ENCODE measurements at regions not wholly inside any gene's neighbourhood (a gene's known extent, or its start where the extent isn't known, plus 50 kb on each side); places are given as distances from the start of the nearest gene placed in this dataset.

DNA sequence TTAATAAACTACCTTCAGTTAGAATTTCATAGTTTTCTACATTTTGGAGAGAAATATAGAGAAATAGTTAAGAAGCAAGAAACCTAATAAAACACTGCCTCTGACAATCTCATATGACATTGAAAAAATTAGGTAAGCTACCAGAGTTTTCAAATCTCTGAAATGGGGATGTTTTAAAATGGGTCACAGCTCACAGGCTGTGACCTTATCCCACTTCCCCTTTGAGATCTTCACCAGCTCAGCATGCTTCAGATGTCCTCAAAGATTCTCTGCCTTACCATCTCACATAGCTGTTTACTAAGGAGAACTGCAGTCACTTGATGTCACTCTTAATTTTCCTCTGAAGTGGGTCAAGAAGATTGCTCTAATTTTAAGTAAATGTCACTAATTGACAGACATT, 717.8 kb downstream of the JRKL start:
- no peak overlapping the region for H3K4me3 ChIP-seq (ENCODE audit: low read depth, low read length)
- intact Hi-C loops (cut with micrococcal nuclease; ENCODE audit: unreplicated experiment), result no loop called here
- CTCF ChIA-PET, result no interaction called here

DNA sequence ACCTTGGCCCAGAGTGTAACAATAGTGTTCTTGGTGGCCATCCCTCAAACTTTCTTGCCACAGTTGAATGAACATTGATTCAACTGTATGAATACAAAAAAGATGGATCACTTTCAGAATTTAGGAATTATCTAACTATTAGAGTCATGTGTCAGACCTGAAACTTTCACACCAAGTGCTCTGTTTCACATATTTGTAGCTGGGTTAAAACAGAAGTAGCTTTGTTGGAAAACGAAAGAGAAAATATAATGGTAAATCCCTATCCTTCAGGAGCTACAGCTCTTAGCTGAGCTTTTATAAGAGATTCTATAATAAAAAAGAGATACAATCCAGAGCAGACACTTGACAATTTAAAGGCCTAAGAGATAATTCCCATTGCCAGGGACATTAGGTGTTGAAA, 719.3 kb downstream of the JRKL start:
- TF ChIP-seq, protein P1, sequence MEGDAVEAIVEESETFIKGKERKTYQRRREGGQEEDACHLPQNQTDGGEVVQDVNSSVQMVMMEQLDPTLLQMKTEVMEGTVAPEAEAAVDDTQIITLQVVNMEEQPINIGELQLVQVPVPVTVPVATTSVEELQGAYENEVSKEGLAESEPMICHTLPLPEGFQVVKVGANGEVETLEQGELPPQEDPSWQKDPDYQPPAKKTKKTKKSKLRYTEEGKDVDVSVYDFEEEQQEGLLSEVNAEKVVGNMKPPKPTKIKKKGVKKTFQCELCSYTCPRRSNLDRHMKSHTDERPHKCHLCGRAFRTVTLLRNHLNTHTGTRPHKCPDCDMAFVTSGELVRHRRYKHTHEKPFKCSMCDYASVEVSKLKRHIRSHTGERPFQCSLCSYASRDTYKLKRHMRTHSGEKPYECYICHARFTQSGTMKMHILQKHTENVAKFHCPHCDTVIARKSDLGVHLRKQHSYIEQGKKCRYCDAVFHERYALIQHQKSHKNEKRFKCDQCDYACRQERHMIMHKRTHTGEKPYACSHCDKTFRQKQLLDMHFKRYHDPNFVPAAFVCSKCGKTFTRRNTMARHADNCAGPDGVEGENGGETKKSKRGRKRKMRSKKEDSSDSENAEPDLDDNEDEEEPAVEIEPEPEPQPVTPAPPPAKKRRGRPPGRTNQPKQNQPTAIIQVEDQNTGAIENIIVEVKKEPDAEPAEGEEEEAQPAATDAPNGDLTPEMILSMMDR (IDR thresholded peaks at IDR 0.05; ENCODE audit: insufficient read depth in 1 of 2, low read depth in 1 of 2, low read length in 1 of 2, severe bottlenecking in 1 of 2, unreplicated experiment in 1 of 2), result no peak
- no peak overlapping the region for H3K4me3 Mint-ChIP-seq (ENCODE audit: unreplicated experiment)
- no peaks in the 10 kb centered on the region for H3K36me3 Mint-ChIP-seq (ENCODE audit: insufficient read depth, unreplicated experiment)
- ChIA-PET POLR2A (no interaction called here), CTCF (no interaction called here)
- H3K9me3 Mint-ChIP-seq (ENCODE audit: unreplicated experiment), result no peaks in the 10 kb centered on the region
- no peaks in the 10 kb centered on the region for H3K4me1 ChIP-seq
- no peaks in the 10 kb centered on the region for H3K4me1 Mint-ChIP-seq (ENCODE audit: low read depth, unreplicated experiment)
- H3K27ac Mint-ChIP-seq (ENCODE audit: unreplicated experiment), result no peak overlapping the region
- no peaks in the 10 kb centered on the region for H3K36me3 ChIP-seq (ENCODE audit: control insufficient read depth, insufficient read depth, low read length)
- BruUV-seq (replicated peaks), result no TSS peak
- intact Hi-C loops (cut with micrococcal nuclease; ENCODE audit: unreplicated experiment), result no loop called here
- H3K27me3 Mint-ChIP-seq (ENCODE audit: insufficient read depth, unreplicated experiment), result peaks cover 5% of the 10 kb centered on the region
- no peaks in the 10 kb centered on the region for H3K9me3 ChIP-seq
- no peak overlapping the region for H3K4me3 ChIP-seq (ENCODE audit: low read depth, low read length)
- H3K27me3 ChIP-seq (replicated peaks; ENCODE audit: control insufficient read depth, insufficient read depth, low read length), result no peaks in the 10 kb centered on the region
- no peak for DNase-seq

More for the DNA sequence above, 717.8 kb downstream of the JRKL start:
- Histone ChIP-seq H3K9me3 (no peaks in the 10 kb centered on the region), H3K36me3 (ENCODE audit: control insufficient read depth, insufficient read depth, low read length) (no peaks in the 10 kb centered on the region), H3K4me1 (no peaks in the 10 kb centered on the region), H3K27me3 (replicated peaks; ENCODE audit: control insufficient read depth, insufficient read depth, low read length) (no peaks in the 10 kb centered on the region)
- Mint-ChIP-seq H3K27me3 (ENCODE audit: insufficient read depth, unreplicated experiment) (peaks cover 4% of the 10 kb centered on the region), H3K4me3 (ENCODE audit: unreplicated experiment) (no peak overlapping the region), H3K36me3 (ENCODE audit: insufficient read depth, unreplicated experiment) (no peaks in the 10 kb centered on the region), H3K27ac (ENCODE audit: unreplicated experiment) (no peak overlapping the region), H3K4me1 (ENCODE audit: low read depth, unreplicated experiment) (no peaks in the 10 kb centered on the region), H3K9me3 (ENCODE audit: unreplicated experiment) (no peaks in the 10 kb centered on the region)
- TF ChIP-seq, protein P1 (IDR thresholded peaks at IDR 0.05; ENCODE audit: insufficient read depth in 1 of 2, low read depth in 1 of 2, low read length in 1 of 2, severe bottlenecking in 1 of 2, unreplicated experiment in 1 of 2), result no peak
- BruUV-seq (replicated peaks), result no TSS peak
- DNase-seq, result no peak
- POLR2A ChIA-PET, result no interaction called here

DNA sequence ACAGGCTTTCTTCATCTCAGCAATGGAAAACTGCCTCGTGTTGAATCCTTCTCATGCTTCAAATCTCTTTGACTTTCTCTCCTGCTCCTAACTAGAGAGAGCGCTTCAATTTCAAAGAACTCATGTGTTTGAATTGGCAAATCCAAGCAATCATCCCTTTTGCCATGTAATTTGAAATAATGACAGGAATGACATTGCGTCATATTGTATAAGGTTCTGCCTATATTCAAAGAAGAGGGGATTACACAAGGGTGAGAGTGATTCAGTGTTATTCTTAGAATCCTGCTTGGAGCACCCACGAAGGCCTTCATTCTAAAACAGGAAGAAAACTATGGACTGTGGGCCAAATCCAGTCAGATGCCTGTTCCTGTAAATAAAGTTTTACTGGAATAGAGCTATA, 720.6 kb downstream of the JRKL start:
- no peak for DNase-seq
- H3K9me3 ChIP-seq, result no peaks in the 10 kb centered on the region
- BruUV-seq (replicated peaks), result no TSS peak
- H3K4me1 ChIP-seq, result no peaks in the 10 kb centered on the region
- ChIA-PET CTCF (no interaction called here), POLR2A (no interaction called here)
- Mint-ChIP-seq H3K9me3 (ENCODE audit: unreplicated experiment) (no peaks in the 10 kb centered on the region), H3K4me1 (ENCODE audit: low read depth, unreplicated experiment) (no peaks in the 10 kb centered on the region), H3K4me3 (ENCODE audit: unreplicated experiment) (no peak overlapping the region), H3K27ac (ENCODE audit: unreplicated experiment) (no peak overlapping the region), H3K27me3 (ENCODE audit: insufficient read depth, unreplicated experiment) (peaks cover 5% of the 10 kb centered on the region), H3K36me3 (ENCODE audit: insufficient read depth, unreplicated experiment) (no peaks in the 10 kb centered on the region)
- intact Hi-C loops (cut with micrococcal nuclease; ENCODE audit: unreplicated experiment), result no loop called here
- no peaks in the 10 kb centered on the region for H3K36me3 ChIP-seq (ENCODE audit: control insufficient read depth, insufficient read depth, low read length)
- H3K4me3 ChIP-seq (ENCODE audit: low read depth, low read length), result no peak overlapping the region
- H3K27me3 ChIP-seq (replicated peaks; ENCODE audit: control insufficient read depth, insufficient read depth, low read length), result no peaks in the 10 kb centered on the region
- TF ChIP-seq, protein P1 (IDR thresholded peaks at IDR 0.05; ENCODE audit: insufficient read depth in 1 of 2, low read depth in 1 of 2, low read length in 1 of 2, severe bottlenecking in 1 of 2, unreplicated experiment in 1 of 2), result no peak
